HG03280 (cell line): ENCODE measurements at regions not wholly inside any gene's neighbourhood (a gene's known extent, or its start where the extent isn't known, plus 50 kb on each side); places are given as distances from the start of the nearest gene placed in this dataset.

Source experiments
- ATAC-seq: cut with Tn5 transposase; IDR thresholded peaks from one replicate; pipeline ENCODE4 v1.9.1; 2021; ENCODE audit warnings: mild to moderate bottlenecking, moderate library complexity; ENCODE audit not compliant: unreplicated experiment

DNA sequence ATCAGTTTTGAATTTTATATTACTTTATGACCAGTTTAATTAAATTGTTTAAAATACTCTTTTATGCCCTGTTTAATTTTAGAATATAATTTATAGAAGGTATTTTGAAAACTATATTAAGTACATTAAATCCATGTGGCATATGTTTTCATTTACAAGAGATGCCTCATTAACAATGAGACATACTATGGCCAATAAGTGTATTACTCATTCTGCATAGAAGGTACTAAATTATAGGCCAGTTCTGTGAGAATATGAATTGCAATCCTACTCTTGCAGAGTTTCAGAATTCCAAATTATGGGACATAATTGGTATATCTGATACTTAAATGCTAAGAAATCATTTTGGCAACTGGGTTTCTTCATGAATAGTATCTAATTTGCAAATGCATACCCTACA, 951.1 kb downstream of the FAT4 start:
- ATAC-seq = no peak

DNA sequence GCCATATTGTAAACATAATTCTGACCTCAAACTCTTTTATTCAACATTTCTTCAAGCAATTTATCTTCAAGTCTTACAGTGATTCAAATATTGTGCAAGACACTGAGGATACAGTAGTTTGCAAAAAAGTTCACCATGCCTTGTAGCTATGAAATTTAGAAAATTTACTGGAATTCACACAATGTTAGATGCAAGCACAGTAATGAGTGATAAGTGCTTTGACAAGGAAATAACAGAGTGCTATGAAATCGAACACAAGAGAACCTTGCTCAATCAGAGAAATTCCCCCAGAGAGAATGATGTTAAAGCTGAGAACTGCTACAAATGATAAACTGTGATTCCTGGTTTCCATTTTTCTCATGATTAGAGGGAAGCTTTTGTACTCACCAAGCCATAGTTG, 952.9 kb downstream of the FAT4 start:
- ATAC-seq = no peak

DNA sequence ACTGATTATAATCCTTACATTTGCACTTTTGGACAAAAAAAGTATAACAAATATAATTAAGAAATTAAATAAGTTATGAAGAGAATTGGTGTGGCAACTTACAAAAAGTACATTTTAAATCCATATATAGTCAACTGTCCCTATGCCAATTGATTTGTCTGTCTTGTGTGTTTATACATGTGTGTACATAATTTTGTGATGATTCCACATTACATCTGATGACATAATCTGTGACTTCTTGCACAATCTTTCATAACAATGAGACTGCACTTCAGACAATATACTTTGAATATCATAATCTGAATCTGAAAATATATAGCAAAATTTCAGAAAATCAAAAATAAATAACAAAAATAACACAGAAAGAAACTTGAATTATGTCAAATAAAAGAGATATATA, 953.4 kb downstream of the FAT4 start:
- ATAC-seq = no peak

DNA sequence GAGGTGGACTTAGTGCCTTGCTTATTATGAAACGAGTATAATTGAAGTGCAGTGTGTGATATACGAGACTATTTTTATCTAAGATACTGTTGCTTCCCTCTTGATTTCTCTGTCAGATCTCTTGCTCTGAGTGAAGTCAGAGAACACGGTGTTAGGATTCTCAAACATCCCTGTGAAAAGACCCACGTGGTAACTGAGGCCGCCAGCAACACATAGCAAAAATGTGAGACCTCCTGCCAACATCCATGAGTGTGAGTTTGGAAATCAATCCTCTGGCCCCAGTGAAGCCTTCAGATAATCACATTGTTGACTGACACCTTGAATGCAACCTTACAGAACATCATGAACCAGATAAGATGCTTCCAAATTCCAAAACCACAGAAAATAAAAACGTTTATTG, 954.4 kb downstream of the FAT4 start:
- no peak for ATAC-seq

DNA sequence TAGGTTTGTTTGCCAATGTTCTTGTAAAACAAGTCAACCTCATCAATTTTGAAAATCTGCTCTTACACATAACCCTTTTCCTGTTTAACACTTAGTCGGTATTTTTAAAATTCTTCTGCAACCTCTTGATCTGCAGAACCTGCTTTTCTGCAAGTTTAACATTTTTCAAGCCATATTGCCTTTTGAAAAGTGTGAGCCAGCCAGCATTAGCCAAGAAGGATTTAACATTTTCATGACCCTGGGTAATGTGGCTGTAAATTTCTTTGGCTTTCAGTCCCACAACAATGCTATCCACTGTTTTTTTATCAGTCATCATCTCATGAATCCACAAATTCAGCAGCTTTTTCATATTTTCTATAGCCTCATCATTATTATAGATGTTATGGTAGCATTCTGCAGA, 956.5 kb downstream of the FAT4 start:
- no peak for ATAC-seq

DNA sequence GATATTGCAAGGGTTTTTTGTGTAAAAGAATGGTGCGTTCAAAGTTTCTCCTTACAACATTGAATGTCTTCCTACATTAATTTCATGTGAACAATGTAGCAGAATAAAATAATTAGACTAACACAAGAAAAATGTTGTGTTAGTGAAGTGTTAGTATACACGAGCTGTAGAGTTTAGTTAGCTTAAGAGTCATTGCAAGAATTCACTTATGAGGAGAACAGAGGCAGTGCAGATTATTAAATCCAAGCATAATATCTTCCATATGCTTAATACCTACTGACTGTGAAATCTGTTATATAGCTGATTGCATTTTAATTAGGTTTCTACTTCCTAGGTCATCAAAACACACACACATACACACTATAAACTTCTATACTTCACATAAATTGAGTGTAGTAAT, 959.0 kb downstream of the FAT4 start:
- no peak for ATAC-seq

DNA sequence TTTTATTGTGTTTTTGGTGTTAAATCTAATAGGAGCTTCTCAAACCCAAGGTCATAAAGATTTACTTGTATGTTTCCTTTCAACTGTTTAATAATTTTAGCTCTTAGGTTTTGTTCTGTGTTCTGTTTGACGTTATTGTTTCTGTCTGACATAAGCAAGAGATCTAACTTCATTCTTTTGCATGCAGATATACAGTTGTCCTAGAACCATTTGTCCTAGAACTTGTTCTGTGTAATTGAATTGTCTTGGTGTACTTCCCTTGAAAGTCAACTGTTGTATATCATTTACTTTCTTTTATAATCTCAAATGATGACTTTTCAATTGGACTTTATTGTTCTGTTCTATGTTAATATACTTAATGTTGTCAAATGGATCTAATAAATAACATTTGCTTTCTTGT, 977.1 kb downstream of the FAT4 start:
- no peak for ATAC-seq

DNA sequence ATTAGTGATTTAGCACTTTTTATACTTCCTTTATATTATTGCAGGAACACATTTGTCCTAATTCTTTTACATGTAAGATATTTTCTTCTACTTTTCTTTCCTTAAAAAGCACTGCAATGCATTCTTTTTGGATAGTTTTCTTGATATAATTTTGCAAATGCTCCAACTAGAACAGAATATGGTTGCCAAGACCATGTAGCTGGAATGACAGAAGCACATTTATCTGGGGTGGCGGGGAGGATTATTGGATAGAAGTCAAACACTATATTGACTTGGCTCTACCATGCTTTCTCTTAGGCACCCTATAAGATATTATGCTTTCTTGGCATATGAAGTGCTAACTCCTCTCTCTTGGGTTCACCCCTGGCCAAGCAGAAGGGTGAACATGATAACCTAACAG, 983.5 kb downstream of the FAT4 start:
- ATAC-seq = no peak

DNA sequence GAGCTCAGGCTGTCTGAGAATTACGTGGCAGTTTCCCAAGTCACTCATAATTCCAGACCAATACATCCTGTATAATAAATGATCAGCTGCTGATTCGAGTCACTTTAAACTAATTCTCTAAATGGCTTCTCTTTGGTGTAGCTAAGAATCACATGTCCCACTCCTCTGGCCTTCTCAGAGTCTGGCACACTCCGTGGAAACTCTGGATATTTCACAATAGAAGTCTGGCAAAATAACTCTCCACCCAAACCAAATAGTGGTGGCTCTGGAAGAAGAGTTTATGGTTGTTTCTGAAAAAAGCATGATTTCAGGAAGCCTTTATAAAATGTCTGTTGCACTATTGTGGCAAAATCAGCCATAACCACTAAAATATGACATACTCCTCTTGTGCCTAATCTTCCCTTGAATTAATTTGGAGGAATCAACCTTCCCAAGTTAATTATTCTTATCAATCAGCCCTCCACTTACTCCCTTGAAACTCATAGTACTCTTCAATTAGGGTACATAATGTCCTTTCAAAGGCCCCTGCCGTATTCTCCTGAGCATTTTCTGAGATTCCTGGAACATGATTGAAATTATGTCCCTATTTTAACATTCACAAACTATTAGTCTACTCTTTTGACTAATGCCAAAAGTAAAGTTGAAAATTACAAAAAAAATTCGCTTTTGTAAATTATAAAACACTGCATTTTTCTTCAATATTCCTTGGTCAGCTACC, 991.6 kb downstream of the FAT4 start:
- no peak for ATAC-seq

DNA sequence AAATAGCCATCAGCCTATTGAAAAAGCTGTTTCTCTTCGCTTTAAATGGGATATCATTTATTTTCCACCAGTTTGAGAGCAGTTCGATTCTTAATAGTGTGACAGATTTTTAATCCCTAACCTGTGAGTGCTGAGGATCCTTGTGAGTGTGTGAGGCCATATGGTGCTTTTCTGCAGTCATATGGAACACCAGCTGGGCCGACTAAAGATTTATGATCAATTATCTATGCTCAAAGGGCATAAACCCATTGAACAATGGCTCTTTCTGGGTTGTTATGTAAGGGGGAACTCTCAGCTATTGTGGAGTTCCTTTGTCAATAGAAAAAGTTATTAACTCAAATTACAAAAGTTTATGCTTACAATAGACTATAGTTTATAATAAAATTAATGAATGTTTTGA, 1003.6 kb downstream of the FAT4 start:
- ATAC-seq = no peak

DNA sequence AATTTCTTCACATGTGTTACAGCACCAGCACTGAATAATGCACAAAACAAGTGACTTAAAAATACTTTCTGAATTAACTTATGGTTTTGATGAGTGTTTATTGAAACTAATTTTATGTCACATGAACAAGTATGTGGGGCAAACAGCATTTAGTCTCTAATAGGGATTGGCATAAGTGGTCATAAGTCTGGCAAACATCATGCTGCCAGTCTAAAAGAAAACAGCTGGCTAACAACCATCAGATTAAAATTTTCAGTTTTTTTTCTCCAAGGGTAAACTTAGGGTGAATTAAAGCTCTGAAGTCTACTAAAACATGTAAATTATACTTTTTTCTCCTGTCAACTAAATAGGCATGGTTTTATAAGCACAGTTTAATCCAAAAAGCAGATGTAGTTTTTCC, 1014.2 kb downstream of the FAT4 start:
- ATAC-seq = no peak

DNA sequence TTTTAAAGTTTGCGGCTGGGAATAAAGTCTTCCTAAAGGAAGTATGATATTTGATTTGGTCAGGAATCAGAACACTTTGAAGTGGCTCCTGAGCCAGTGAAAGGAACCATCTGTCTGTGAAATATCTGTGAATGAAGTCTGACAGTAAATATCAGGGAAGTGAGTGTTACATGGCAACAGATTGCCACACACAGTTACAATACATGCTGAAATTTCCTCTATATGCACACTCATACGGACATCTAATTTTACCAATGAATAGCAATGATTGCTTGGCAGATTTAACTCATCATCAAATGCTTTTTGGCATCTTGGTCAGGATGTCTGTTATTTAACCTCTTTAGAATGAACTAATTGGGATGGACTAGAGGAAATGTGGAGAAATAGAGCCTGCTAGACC, 1023.8 kb downstream of the FAT4 start:
- no peak for ATAC-seq

DNA sequence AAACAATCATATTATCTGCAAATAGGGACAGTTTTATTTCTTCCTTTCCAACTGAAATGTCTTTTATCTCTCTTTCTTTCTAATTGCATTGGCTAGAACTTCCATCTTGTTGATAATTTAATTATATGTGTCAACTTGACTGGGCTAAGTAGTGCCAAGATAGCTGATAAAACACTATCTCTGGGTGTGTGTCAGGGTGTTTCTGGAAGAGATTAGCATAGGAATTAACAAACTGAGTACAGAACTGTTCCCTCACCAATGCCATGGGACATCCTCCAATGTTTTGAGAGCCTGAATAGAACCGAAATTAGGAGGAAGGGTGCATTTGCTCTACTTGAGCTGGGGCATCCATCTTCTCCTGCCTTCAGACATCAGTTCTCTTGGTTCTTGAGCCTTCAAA, 1027.2 kb downstream of the FAT4 start:
- ATAC-seq = no peak

DNA sequence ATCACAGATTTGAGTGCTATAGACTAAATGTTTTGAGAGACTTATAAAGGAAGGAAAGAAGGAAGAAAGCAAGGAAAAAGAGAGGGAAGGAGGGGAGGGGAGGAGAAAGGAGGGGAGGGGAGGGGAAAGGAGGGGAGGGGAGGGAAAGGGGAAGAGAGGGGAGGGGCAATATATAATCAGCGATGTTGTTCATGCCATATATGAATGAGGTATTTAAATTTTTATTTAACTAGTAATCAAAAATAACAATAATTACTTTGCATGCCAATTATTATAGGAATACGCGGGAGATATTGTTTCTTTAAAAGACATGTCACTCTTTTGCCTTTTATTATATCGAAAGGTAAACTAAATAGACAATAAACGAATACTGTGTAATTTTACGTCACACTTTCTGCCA, 1029.7 kb downstream of the FAT4 start:
- no peak for ATAC-seq

DNA sequence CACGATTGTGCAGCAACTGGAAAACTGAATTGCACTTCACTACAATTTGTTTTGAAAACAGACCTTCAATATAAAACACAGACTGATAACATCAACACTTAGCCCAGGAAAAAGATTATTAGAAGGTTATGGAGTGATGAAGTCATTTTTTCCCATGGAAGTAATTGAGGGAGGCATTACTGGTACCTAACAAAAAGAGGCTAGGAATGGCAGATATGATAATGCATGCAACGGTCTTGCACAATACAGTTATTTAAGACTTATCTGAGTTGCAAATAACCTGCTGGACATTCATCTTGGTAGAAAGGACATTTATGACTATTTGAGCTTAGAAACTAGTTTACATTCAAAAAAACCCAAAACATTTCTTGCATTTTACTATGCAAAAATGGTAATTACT, 1031.9 kb downstream of the FAT4 start:
- ATAC-seq = no peak

DNA sequence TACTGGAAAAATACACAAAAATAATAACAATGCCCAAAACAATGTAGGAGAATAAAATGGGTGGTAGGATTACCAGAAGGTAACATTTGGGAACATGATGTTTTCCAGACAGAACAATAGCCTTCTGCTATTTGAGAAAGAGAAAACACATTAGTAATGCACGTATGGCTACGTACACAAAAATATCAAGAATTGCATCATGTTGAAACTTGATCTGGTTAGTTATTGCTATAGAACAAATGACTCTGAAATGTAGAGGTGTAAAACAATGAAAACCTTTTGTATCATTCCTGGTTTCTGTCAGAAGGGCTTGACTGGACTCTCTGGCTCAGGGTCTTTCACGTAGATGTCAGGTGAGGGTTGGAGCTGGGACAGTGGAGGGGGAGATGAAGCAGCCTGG, 1040.0 kb downstream of the FAT4 start:
- ATAC-seq = no peak

DNA sequence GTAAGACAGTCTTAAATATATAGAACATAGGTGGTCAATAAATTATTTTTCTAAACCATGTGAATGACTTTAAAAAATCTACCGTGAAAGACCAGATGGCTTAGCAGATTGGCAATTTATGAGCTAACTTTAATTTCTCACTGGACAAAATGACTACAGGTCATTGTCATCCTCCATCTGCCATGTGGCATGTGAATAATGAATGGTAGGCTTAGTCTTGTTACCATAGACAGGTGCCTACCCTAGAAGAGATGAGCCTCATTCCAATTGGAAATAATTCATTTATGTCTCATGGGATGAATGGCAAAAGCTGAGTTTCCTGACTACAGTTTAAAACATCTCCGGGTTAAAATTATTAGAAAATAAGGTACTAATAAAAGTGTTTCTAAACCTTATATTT, 1043.3 kb downstream of the FAT4 start:
- ATAC-seq = no peak

DNA sequence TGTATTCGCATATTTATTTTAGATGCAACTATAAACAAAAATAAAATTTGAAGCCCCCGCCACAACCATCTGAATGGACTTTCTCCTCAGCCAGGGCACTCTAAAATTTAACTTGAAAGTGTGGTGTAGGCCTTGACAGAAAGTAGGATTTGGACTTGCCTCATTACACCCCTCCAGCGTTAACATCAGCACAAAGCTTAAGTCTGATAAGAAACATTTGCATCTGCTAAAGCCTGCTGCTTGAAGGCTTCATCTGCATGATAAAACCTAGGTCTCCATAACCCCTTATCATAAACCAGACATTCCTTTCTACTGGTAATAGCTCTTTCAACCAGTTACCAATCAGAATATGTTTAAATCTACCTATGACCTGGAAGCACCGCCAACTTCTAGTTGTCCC, 1046.5 kb downstream of the FAT4 start:
- ATAC-seq = no peak

DNA sequence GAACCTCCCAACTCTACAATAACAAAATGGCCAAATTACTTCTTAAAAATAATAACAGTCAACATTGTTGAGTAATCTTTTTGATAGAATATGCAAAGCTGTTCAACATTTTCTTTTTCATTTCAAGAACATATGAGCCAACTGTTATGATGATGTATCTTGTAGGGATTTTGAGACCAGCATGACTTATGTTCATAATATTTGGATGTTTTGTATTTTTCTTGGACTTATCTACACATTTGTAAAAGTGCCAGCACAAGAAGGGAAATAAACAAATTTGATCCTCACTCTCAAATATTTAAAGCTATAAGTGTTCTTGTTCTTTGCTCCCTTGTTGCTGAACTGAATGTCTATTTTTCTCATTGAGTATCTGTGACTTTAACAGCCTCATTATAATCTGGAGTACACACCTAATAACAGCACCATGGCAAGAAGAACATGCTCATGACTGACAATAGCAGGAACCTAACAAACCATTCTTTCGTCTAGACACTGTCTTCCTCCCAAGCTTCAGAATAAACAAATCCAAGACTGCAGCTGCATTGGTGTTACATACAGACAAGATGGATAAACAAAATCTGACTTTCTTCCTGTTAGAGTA, 1049.7 kb downstream of the FAT4 start:
- no peak for ATAC-seq

DNA sequence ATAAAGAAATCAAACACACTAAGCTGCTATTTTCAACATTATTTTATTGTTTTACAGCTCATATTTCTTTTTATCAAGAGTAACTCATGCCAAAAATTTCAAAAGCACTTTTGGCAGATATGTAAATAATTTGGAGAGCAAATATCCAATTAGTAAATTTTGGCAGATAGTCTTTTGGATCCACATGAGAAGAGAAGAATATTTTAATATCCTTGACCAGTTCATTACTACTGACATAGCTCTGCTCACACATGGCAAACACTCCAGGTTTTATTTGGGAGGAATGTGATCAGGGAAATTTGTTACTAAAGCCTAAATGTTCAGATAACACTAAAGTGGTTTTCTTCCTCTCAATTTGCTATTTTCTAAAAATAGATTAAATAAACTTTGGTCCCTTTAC, 1054.3 kb downstream of the FAT4 start:
- ATAC-seq = no peak

DNA sequence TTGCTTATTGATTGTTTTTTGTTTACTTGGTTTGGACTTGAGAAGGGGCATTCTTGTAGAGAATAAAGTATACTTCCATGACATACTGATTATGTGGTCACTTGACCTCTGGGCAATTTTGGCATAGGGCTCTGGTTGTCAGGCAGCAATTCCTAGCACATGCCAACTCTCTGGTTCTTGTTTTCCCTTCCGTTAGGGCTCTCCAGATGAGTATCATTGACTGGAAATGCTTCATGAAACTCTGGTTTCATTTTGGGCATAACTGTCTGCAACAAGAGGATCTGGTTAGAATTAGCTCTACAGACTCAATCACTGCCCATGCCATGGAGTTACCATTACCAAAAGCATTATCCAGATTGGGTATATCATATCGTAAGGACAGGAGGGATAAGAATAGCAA, 1057.9 kb downstream of the FAT4 start:
- no peak for ATAC-seq

DNA sequence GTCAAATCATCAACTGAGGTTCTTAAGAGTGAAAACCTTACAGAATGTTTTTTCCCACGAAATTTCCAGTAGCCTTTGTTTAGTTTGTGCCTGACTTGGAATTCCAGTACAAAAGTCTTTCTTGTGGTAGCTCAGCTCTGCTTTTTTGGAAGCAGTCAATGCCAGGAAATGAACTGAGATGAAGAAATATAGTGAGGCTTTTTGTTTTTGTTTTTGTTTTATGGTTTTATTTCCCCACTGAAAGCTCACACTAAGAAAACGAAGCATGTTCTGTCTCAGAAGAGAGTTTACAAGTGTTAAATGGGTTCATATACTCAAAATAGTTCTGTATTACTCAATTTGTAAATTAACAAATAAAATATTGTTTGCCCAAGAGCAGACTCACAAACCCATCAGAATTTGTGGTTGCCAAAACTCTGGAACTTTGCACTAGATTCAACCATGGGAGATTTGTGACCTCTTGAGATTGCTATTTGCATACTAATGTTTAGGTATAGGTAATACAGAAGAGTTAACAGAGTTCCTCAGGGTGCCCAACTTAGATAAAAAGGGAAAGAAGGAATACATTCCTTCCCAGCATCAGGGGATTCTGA, 1060.8 kb downstream of the FAT4 start:
- no peak for ATAC-seq

DNA sequence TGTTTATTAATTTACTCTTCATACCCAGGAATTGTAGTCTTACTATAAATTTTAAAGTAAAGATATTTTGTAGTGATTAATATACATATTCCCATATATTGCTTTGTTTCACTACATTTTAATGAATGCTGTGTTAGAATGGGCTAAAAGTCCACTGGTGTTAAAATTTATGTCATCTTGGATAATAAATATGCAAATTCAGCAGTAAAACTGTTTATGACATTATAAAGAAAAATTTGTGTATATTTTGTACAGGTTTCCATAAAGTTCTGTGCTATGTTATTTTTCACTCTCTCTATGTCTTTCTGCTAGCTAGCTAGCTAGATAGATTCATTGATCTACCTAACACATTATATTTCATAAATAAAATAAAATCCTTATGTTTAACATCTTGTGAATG, 1071.2 kb downstream of the FAT4 start:
- no peak for ATAC-seq
